Mucosa of descending colon (tissue), 3 donors: ENCODE measurements at regions not wholly inside any gene's neighbourhood (a gene's known extent, or its start where the extent isn't known, plus 50 kb on each side); places are given as distances from the start of the nearest gene placed in this dataset.

Source experiments
- ATAC-seq: fragments of 200-7000 bp; cut with Tn5 transposase; one replicate; pipeline ENCODE4 v1.9.1; 2020; ENCODE audit warnings: mild to moderate bottlenecking, moderate library complexity
- DNase-seq, 3 donors: peaks; one replicate each; pipeline ENCODE4 v3.0.0-alpha.2; 2020
- H3K36me3 ChIP-seq: fragments of 200-600 bp; one replicate; pipeline ENCODE4 v1.8.0; 2021; ENCODE audit warnings: low read depth, mild to moderate bottlenecking
- H3K4me1 ChIP-seq: fragments of 200-600 bp; one replicate; pipeline ENCODE4 v1.8.0; 2021; ENCODE audit warnings: low read depth, mild to moderate bottlenecking
- H3K4me3 ChIP-seq: fragments of 200-600 bp; one replicate; pipeline ENCODE4 v1.8.0; 2021; ENCODE audit warnings: mild to moderate bottlenecking
- H3K9me3 ChIP-seq: fragments of 200-600 bp; one replicate; pipeline ENCODE4 v1.8.0; 2021; ENCODE audit warnings: mild to moderate bottlenecking
- CTCF ChIP-seq: fragments of 200-600 bp; IDR thresholded peaks from one replicate; pipeline ENCODE4 v1.8.0; 2022; ENCODE audit warnings: antibody characterized with exemption, mild to moderate bottlenecking
- intact Hi-C, 2 donors: fragments of 100-400 bp; cut with DNase I in 1 of 2; cut with micrococcal nuclease in 1 of 2; formaldehyde crosslinking; loops; one replicate each; pipeline versions ENCODE4 v1.11.0 to v1.11.1; 2022; cut with DNase I, micrococcal nuclease
- donor health status: DM: no; HTN: no; CAD: no; lungs with moderate emphysema.
- donor health status: DM: no; HTN: no; CAD: no.
- donor health status: DM: no; HTN: yes; CAD: no.

DNA sequence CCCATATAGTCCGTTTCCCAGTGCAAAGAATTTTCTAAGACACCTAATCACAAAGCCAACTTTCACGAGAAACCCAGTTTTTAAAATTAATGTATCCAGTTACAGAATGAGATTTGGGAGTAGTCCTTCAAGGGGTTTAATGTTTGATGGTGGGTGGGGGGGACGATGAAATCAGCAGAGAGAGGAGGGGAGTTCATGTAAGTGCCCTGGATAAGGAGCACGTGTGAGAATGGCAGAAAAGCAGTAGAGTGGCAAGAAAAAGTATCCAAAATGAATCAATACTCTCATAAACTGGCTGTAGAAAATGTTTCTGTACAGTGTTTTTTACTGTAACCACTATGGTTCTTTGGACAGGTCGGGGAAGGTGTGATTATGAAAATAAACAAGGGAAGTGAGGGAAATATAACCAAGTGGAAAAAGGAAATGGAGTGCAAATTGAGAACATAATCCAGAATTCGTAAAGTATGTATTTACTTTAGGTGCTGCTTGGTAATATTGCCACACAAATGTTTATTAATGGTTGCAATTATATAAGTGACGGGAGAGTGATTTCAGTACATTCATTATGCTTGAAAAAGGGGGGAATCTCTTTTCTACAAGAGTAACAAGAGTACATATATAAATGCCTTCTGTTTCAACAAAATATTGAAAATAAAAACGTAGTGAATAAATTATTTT is 118.7 kb upstream of the RRP15 start:
- Histone ChIP-seq H3K9me3 (no peaks in the 10 kb centered on the region), H3K4me3 (no peak overlapping the region), H3K4me1 (peaks cover 16% of the 10 kb centered on the region), H3K36me3 (no peaks in the 10 kb centered on the region)
- ATAC-seq, result no peak
- TF ChIP-seq CTCF, result no peak
- intact Hi-C loops, result no loop called here
- DNase-seq, result no peak

GRCh38 chr1:218171302-218171893 is 113.7 kb upstream of the RRP15 start:
- intact Hi-C loops, result no loop called here
- DNase-seq (no peak), ATAC-seq (no peak)
- no peaks in the 10 kb centered on the region for H3K4me1 ChIP-seq
- TF ChIP-seq CTCF, result peak; percentile 40
- no peaks in the 10 kb centered on the region for H3K36me3 ChIP-seq
- H3K9me3 ChIP-seq, result no peaks in the 10 kb centered on the region
- H3K4me3 ChIP-seq, result no peak overlapping the region

DNA sequence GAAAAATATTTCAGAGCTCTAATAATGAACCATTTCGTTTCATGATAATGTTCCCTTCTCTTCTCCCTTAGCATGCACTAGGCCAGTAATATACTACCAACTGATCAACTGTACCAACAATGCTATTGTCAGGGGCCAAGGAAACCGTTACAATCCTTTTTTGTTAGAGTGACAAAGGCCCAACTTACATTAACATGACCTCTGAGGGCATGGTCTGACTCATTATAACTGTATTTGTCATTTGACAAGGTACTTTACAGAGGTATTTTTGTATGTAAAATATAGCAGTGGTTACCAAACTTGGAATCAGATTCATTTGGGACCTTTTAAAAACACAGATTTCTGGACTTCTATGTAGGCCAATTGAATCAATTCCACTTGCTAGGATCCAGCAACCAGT is 102.6 kb upstream of the RRP15 start:
- H3K36me3 ChIP-seq, result no peaks in the 10 kb centered on the region
- H3K9me3 ChIP-seq, result no peaks in the 10 kb centered on the region
- DNase-seq, result no peak
- TF ChIP-seq CTCF, result no peak
- H3K4me3 ChIP-seq, result no peak overlapping the region
- no peaks in the 10 kb centered on the region for H3K4me1 ChIP-seq
- intact Hi-C loops, result no loop called here
- ATAC-seq, result no peak

- DNase-seq, result no peak
- no peak for TF ChIP-seq CTCF
Measured at GRCh38 chr1:218200979-218201378, 84.1 kb upstream of the RRP15 start.

GRCh38 chr1:218201601-218202000 is 83.5 kb upstream of the RRP15 start:
- intact Hi-C loops, result no loop called here
- no peak overlapping the region for H3K4me3 ChIP-seq

More at GRCh38 chr1:218200979-218201378, 84.1 kb upstream of the RRP15 start:
- intact Hi-C loops, result no loop called here
- Histone ChIP-seq H3K9me3 (no peaks in the 10 kb centered on the region), H3K4me3 (no peak overlapping the region), H3K36me3 (no peaks in the 10 kb centered on the region), H3K4me1 (no peaks in the 10 kb centered on the region)
- ATAC-seq, result no peak

More at GRCh38 chr1:218201601-218202000, 83.5 kb upstream of the RRP15 start:
- no peaks in the 10 kb centered on the region for H3K36me3 ChIP-seq
- ATAC-seq (no peak), DNase-seq (no peak)
- H3K4me1 ChIP-seq, result no peaks in the 10 kb centered on the region
- TF ChIP-seq CTCF, result no peak
- H3K9me3 ChIP-seq, result no peaks in the 10 kb centered on the region
